ENCODE measurements at regions not wholly inside any gene's neighbourhood (a gene's known extent, or its start where the extent isn't known, plus 50 kb on each side); places are given as distances from the start of the nearest gene placed in this dataset.

GRCh38 chr21:35971824-35972223 is 88.5 kb downstream of the SETD4 start:
- no peak for TF ChIP-seq GATA2 (IDR thresholded peaks at IDR 0.05; ENCODE audit: low read depth, low read length)
- no peak for TF ChIP-seq GATA3 (IDR thresholded peaks at IDR 0.05; ENCODE audit: low read depth, low read length)

Measured in SH-SY5Y (cell line).